ENCODE measurements at regions not wholly inside any gene's neighbourhood (a gene's known extent, or its start where the extent isn't known, plus 50 kb on each side); places are given as distances from the start of the nearest gene placed in this dataset.

GRCh38 chr9:28620661-28621060 lies 1047.4 kb upstream of the C9orf72 start:
- Histone ChIP-seq H3K36me3 (ENCODE audit: control insufficient read depth, low read length) (no peaks in the 10 kb centered on the region), H4K20me1 (ENCODE audit: control insufficient read depth, insufficient read depth, low read depth, low read length) (no peaks in the 10 kb centered on the region), H3K9me3 (ENCODE audit: control insufficient read depth, insufficient read depth, low read length) (no peaks in the 10 kb centered on the region), H3K9me2 (replicated peaks; ENCODE audit: control insufficient read depth, low read length) (no peaks in the 10 kb centered on the region), H3F3A (ENCODE audit: control insufficient read depth, insufficient read depth) (no peaks in the 10 kb centered on the region), H3K79me2 (ENCODE audit: control insufficient read depth, low read length) (no peaks in the 10 kb centered on the region), H3K4me3 (ENCODE audit: low read length) (no peak overlapping the region), H3K27ac (ENCODE audit: low read depth, low read length) (no peak overlapping the region), H3K4me1 (ENCODE audit: control insufficient read depth, low read length) (no peaks in the 10 kb centered on the region), H3K4me2 (ENCODE audit: low read length) (no peak overlapping the region), H3K27me3 (ENCODE audit: control insufficient read depth, low read length) (no peaks in the 10 kb centered on the region)
- TF ChIP-seq EZH2phosphoT487 (IDR thresholded peaks at IDR 0.05; ENCODE audit: borderline replicate concordance, low read length) (no peak), CTCF (IDR thresholded peaks at IDR 0.05; ENCODE audit: low read depth, low read length, poor library complexity, severe bottlenecking) (no peak)

DNA sequence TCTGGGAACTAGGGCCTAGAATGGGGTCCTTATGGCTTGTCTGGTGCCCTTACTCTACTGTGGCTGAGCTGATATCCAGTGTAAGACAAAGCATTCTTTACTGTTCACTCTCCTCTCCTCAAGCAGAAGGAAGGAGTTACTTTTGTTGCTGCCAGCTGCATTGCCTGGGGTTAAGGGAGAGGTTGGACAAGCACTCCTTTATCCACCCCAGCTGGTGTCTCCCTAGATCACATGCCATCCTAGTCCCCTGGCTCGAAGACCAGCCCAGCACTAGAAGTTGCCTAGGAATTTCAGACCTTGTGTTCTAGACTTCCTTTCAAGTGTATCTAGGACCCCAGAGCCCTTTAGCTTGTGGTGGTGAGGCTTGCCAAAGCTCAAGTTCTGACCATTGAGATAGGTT lies 1051.5 kb upstream of the C9orf72 start:
- Histone ChIP-seq H3K27me3 (ENCODE audit: control insufficient read depth, low read length) (no peaks in the 10 kb centered on the region), H3K9me3 (ENCODE audit: control insufficient read depth, insufficient read depth, low read length) (no peaks in the 10 kb centered on the region), H3K36me3 (ENCODE audit: control insufficient read depth, low read length) (no peaks in the 10 kb centered on the region), H4K20me1 (ENCODE audit: control insufficient read depth, insufficient read depth, low read depth, low read length) (no peaks in the 10 kb centered on the region), H3K4me1 (ENCODE audit: control insufficient read depth, low read length) (no peaks in the 10 kb centered on the region), H3K4me2 (ENCODE audit: low read length) (no peak overlapping the region), H3K79me2 (ENCODE audit: control insufficient read depth, low read length) (no peaks in the 10 kb centered on the region), H3K4me3 (ENCODE audit: low read length) (no peak overlapping the region), H3K27ac (ENCODE audit: low read depth, low read length) (no peak overlapping the region), H3K9me2 (replicated peaks; ENCODE audit: control insufficient read depth, low read length) (no peaks in the 10 kb centered on the region), H3F3A (ENCODE audit: control insufficient read depth, insufficient read depth) (no peaks in the 10 kb centered on the region)
- TF ChIP-seq CTCF (IDR thresholded peaks at IDR 0.05; ENCODE audit: low read depth, low read length, poor library complexity, severe bottlenecking): no peak
- TF ChIP-seq EZH2phosphoT487 (IDR thresholded peaks at IDR 0.05; ENCODE audit: borderline replicate concordance, low read length): no peak

- Histone ChIP-seq H3K27me3 (ENCODE audit: control insufficient read depth, low read length) (no peaks in the 10 kb centered on the region), H3K9me2 (replicated peaks; ENCODE audit: control insufficient read depth, low read length) (no peaks in the 10 kb centered on the region), H4K20me1 (ENCODE audit: control insufficient read depth, insufficient read depth, low read depth, low read length) (no peaks in the 10 kb centered on the region), H3F3A (ENCODE audit: control insufficient read depth, insufficient read depth) (no peaks in the 10 kb centered on the region), H3K9me3 (ENCODE audit: control insufficient read depth, insufficient read depth, low read length) (no peaks in the 10 kb centered on the region), H3K4me1 (ENCODE audit: control insufficient read depth, low read length) (no peaks in the 10 kb centered on the region), H3K36me3 (ENCODE audit: control insufficient read depth, low read length) (no peaks in the 10 kb centered on the region), H3K79me2 (ENCODE audit: control insufficient read depth, low read length) (no peaks in the 10 kb centered on the region), H3K4me2 (ENCODE audit: low read length) (no peak overlapping the region), H3K4me3 (ENCODE audit: low read length) (no peak overlapping the region), H3K27ac (ENCODE audit: low read depth, low read length) (no peak overlapping the region)
- no peak for TF ChIP-seq EZH2phosphoT487 (IDR thresholded peaks at IDR 0.05; ENCODE audit: borderline replicate concordance, low read length)
- no peak for TF ChIP-seq CTCF (IDR thresholded peaks at IDR 0.05; ENCODE audit: low read depth, low read length, poor library complexity, severe bottlenecking)
These were observed 1054.8 kb upstream of the C9orf72 start for GRCh38 chr9:28628031-28628430.

- no peaks in the 10 kb centered on the region for H3K9me3 ChIP-seq (ENCODE audit: control insufficient read depth, insufficient read depth, low read length)
- no peaks in the 10 kb centered on the region for H3F3A ChIP-seq (ENCODE audit: control insufficient read depth, insufficient read depth)
- H3K36me3 ChIP-seq (ENCODE audit: control insufficient read depth, low read length): no peaks in the 10 kb centered on the region
- H3K27ac ChIP-seq (ENCODE audit: low read depth, low read length): no peak overlapping the region
- no peak overlapping the region for H3K4me2 ChIP-seq (ENCODE audit: low read length)
- H3K79me2 ChIP-seq (ENCODE audit: control insufficient read depth, low read length): no peaks in the 10 kb centered on the region
- no peaks in the 10 kb centered on the region for H3K9me2 ChIP-seq (replicated peaks; ENCODE audit: control insufficient read depth, low read length)
- no peak overlapping the region for H3K4me3 ChIP-seq (ENCODE audit: low read length)
- TF ChIP-seq CTCF (IDR thresholded peaks at IDR 0.05; ENCODE audit: low read depth, low read length, poor library complexity, severe bottlenecking) (no peak), EZH2phosphoT487 (IDR thresholded peaks at IDR 0.05; ENCODE audit: borderline replicate concordance, low read length) (no peak)
- no peaks in the 10 kb centered on the region for H3K27me3 ChIP-seq (ENCODE audit: control insufficient read depth, low read length)
- no peaks in the 10 kb centered on the region for H3K4me1 ChIP-seq (ENCODE audit: control insufficient read depth, low read length)
- no peaks in the 10 kb centered on the region for H4K20me1 ChIP-seq (ENCODE audit: control insufficient read depth, insufficient read depth, low read depth, low read length)
These were observed 1075.4 kb upstream of the C9orf72 start for GRCh38 chr9:28648723-28649122.

Data from DOHH2 (cell line).